Astrocyte of the spinal cord (primary cell): ENCODE measurements at regions not wholly inside any gene's neighbourhood (a gene's known extent, or its start where the extent isn't known, plus 50 kb on each side); places are given as distances from the start of the nearest gene placed in this dataset.

Source experiments
- DNase-seq: peaks from one replicate; pipeline ENCODE4 v3.0.0; 2011; ENCODE audit warnings: low read depth, low spot score
- H3K4me3 ChIP-seq: 2 replicates; pipeline ENCODE4 v1.5.1; 2011; ENCODE audit warnings: low read depth, mild to moderate bottlenecking, low read length, moderate library complexity
- in situ Hi-C: cut with HindIII; loops from 2 replicates; pipeline ENCODE4 v1.10.0; 2017; ENCODE audit warnings: low sequenced_read_pairs
- TF ChIP-seq, protein P1 (sequence below): IDR thresholded peaks from 2 replicates; pipeline ENCODE4 v1.5.1; 2012; ENCODE audit warnings: low read depth, mild to moderate bottlenecking, low read length, inconsistent platforms

DNA sequence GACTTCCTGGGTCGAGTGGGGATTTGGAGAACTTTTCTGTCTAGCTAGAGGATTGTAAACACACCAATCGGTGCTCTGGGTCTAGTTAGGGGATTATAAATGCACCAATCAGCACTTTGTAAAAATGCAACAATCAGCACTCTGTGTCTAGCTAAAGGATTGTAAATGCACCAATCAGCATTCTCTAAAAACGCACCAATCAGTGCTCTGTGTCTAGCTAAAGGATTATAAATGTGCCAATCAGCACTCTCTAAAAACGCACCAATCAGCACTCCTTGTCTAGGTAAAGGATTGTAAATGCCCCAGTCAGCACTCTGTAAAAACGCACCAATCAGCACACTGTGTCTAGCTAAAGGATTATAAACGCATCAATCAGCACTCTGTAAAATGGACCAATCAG, 209.0 kb upstream of the SLC35B3 start:
- TF ChIP-seq, protein P1, sequence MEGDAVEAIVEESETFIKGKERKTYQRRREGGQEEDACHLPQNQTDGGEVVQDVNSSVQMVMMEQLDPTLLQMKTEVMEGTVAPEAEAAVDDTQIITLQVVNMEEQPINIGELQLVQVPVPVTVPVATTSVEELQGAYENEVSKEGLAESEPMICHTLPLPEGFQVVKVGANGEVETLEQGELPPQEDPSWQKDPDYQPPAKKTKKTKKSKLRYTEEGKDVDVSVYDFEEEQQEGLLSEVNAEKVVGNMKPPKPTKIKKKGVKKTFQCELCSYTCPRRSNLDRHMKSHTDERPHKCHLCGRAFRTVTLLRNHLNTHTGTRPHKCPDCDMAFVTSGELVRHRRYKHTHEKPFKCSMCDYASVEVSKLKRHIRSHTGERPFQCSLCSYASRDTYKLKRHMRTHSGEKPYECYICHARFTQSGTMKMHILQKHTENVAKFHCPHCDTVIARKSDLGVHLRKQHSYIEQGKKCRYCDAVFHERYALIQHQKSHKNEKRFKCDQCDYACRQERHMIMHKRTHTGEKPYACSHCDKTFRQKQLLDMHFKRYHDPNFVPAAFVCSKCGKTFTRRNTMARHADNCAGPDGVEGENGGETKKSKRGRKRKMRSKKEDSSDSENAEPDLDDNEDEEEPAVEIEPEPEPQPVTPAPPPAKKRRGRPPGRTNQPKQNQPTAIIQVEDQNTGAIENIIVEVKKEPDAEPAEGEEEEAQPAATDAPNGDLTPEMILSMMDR = no peak
- no peak overlapping the region for H3K4me3 ChIP-seq
- no peak for DNase-seq
- in situ Hi-C loops = no loop called here

- no peak overlapping the region for H3K4me3 ChIP-seq
- in situ Hi-C loops = no loop called here
- no peak for DNase-seq
- TF ChIP-seq, protein P1 = no peak
Measured at GRCh38 chr6:8642854-8643253, 207.5 kb upstream of the SLC35B3 start.

GRCh38 chr6:8642131-8642530, 206.8 kb upstream of the SLC35B3 start:
- no peak for DNase-seq
- TF ChIP-seq, protein P1 = no peak

GRCh38 chr6:8639928-8640649, 204.7 kb upstream of the SLC35B3 start:
- in situ Hi-C loops = no loop called here
- TF ChIP-seq, protein P1 = no peak
- DNase-seq = no peak
- H3K4me3 ChIP-seq = no peak overlapping the region

More at GRCh38 chr6:8642131-8642530, 206.8 kb upstream of the SLC35B3 start:
- no peak overlapping the region for H3K4me3 ChIP-seq
- in situ Hi-C loops = no loop called here

DNA sequence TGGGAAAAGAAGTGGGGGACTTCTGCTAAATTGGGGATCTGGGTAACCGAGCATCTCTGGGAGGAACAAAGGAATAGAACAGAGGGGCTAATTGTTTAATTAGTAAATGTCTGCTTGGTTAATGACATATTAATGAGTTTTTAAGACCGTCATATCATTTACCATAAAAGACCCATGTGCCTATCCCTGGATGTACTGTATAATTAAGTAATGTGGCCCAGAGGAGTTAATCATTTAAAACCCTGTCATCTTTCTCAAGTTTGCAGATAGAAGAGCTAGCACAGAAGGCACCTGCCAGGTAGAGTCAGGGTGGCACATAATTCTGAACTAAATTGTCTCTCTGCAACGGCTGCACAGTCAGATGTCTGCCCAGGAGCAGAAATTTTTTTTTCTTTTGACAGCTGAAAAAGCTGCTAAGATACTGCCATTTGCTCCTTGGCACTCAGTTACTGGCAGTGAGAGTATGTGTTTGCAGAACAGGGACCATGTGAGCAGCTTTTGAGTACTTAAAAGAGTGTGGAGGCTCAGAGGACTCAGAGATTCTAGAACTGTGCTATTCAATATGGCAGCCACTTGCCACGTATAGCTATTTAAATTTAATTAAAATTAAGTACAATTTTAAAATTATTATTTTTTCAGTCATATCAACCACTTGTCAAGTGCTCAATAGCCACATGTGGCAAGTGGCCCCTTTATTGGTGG, 202.7 kb upstream of the SLC35B3 start:
- TF ChIP-seq, protein P1 = no peak
- in situ Hi-C loops = no loop called here
- no peak for DNase-seq
- H3K4me3 ChIP-seq = no peak overlapping the region

- no peak overlapping the region for H3K4me3 ChIP-seq
- DNase-seq = no peak
- TF ChIP-seq, protein P1 = no peak
- in situ Hi-C loops = no loop called here
Measured at GRCh38 chr6:8633762-8634161, 198.4 kb upstream of the SLC35B3 start.
